Stomach (tissue), 8 donors: ENCODE measurements at regions not wholly inside any gene's neighbourhood (a gene's known extent, or its start where the extent isn't known, plus 50 kb on each side); places are given as distances from the start of the nearest gene placed in this dataset.

Source experiments
- DNase-seq, 2 donors: peaks; one replicate each; pipeline versions ENCODE4 v3.0.0 to v3.0.0-alpha.2; 2013 to 2019
- H3K27ac ChIP-seq, 5 donors: fragments of 200-600 bp in 4 of 5; sonication (generic) in 4 of 5; one replicate each; pipeline ENCODE4 v1.5.1; 2013 to 2019; ENCODE audit warnings: mild to moderate bottlenecking in 1 of 5, moderate library complexity in 1 of 5
- H3K27me3 ChIP-seq, 3 donors: fragments of 200-600 bp; sonication (generic); one replicate each; pipeline ENCODE4 v1.5.1; 2017 to 2019; ENCODE audit warnings: mixed run types in 1 of 3
- H3K36me3 ChIP-seq, 4 donors: fragments of 200-600 bp; sonication (generic); 1 replicate in 3 of 4; 2 replicates in 1 of 4; pipeline ENCODE4 v1.5.1; 2016 to 2019
- H3K4me1 ChIP-seq, 4 donors: fragments of 200-600 bp; sonication (generic); one replicate each; pipeline ENCODE4 v1.5.1; 2016 to 2019
- H3K4me3 ChIP-seq, 4 donors: fragments of 200-600 bp; sonication (generic) in 3 of 4; one replicate each; pipeline ENCODE4 v1.5.1; 2016 to 2019; ENCODE audit warnings: mild to moderate bottlenecking in 1 of 4
- H3K9me3 ChIP-seq, 4 donors: fragments of 200-600 bp; sonication (generic); one replicate each; pipeline ENCODE4 v1.5.1; 2016 to 2019
- EP300 ChIP-seq: sonication (generic); formaldehyde crosslinking; IDR thresholded peaks from one replicate; pipeline ENCODE4 v1.6.1; 2017; ENCODE audit warnings: antibody characterized with exemption
- POLR2A ChIP-seq, 4 donors: fragments of 450-650 bp; IDR thresholded peaks; one replicate each; pipeline ENCODE4 v1.6.1; 2016; ENCODE audit warnings: antibody characterized with exemption in 4 of 4, control low read depth in 2 of 4, mild to moderate bottlenecking in 1 of 4, moderate library complexity in 1 of 4
- POLR2AphosphoS5 ChIP-seq, 3 donors: sonication (generic); formaldehyde crosslinking; IDR thresholded peaks; one replicate each; pipeline ENCODE4 v1.6.1; 2016; ENCODE audit warnings: antibody characterized with exemption in 3 of 3
- WGBS, 5 donors: extraction: QIAGEN DNeasy Blood & Tissue Kit in 3 of 5; methylation state at CpG; one replicate each; pipeline versions ENCODE4 v1.1.5 to v1.1.7; 2013 to 2018; 5-methylcytosine and 5-hydroxymethylcytosine counted together
- intact Hi-C: fragments of 100-400 bp; cut with DNase I; formaldehyde crosslinking; loops from one replicate; pipeline ENCODE4 v1.15.1; 2023; ENCODE audit warnings: low total_unique reads
- TF ChIP-seq, protein P1 (sequence below), 7 experiments: fragments of 450-650 bp in 4 of 7; fragments of 200-600 bp in 3 of 7; sonication (generic) in 3 of 7; IDR thresholded peaks; one replicate each; pipeline ENCODE4 v1.5.1; 2016 to 2019; ENCODE audit warnings: antibody characterized with exemption in 7 of 7, control low read depth in 2 of 7, mild to moderate bottlenecking in 1 of 7
- donor health status: healthy with polysubstance abuse.
- donor health status: Bipolar disorder and iron deficiency.
- donor health status: healthy.

DNA sequence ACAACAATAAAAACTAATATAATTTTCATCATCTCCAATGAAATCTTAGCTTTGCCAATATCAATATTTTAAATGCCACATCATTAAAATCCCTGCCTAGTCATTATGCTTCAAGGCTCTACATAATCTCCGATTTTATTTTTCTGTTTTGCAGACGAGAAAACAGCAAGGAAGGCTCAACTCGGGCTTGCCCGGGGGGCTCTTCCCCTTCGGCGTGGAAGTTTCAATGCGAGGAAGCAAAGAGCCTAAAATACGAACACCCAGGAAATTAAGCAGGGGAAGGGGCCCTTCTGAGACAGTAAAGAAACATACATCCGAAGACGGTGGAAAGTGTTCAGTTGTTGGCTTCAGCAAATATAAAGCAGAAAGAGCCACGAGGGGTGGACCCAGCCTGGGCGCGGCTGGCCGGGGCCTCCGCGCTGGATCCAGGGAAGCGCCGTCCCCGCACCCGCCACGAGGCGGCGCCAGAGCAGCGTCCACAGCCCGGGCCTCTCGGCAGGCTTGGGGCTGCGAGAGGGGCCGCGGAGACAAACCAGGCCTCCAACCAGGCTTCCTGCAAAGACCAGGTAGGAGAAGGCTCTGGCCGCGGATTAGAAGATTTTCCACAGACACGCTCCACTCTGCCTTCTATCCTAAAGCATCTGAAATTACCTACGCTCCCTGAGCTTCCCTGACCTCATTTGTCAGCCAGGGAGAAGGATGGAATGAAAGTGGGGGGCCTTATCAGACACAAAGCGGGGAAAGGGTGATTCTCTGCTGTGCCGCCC, 77.2 kb downstream of the SERPINA3 start:
- 12 to 21% (median 19%) methylated on average over 28 to 35 of the region's 35 CpGs for WGBS, 5 donors
- TF ChIP-seq EP300, result no peak
- TF ChIP-seq, protein P1, sequence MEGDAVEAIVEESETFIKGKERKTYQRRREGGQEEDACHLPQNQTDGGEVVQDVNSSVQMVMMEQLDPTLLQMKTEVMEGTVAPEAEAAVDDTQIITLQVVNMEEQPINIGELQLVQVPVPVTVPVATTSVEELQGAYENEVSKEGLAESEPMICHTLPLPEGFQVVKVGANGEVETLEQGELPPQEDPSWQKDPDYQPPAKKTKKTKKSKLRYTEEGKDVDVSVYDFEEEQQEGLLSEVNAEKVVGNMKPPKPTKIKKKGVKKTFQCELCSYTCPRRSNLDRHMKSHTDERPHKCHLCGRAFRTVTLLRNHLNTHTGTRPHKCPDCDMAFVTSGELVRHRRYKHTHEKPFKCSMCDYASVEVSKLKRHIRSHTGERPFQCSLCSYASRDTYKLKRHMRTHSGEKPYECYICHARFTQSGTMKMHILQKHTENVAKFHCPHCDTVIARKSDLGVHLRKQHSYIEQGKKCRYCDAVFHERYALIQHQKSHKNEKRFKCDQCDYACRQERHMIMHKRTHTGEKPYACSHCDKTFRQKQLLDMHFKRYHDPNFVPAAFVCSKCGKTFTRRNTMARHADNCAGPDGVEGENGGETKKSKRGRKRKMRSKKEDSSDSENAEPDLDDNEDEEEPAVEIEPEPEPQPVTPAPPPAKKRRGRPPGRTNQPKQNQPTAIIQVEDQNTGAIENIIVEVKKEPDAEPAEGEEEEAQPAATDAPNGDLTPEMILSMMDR (IDR thresholded peaks at IDR 0.05), result peak in 5 of 7 experiments; percentile 76 to 96 (median 92)
- TF ChIP-seq POLR2A (IDR thresholded peaks at IDR 0.05), result no peak
- peaks cover 6 to 10% (median 8%) of the 10 kb centered on the region in 4 donors for H3K4me1 ChIP-seq
- H3K9me3 ChIP-seq, result no peaks in the 10 kb centered on the region
- no peak overlapping the region for H3K27ac ChIP-seq
- H3K27me3 ChIP-seq, result peaks cover 0 to 20% (median 0%) of the 10 kb centered on the region in 3 donors
- peak overlapping the region in 1 of 4 donors; percentile 26 for H3K4me3 ChIP-seq
- intact Hi-C loops, result loop anchor here (10.0 kb wide), 1 partner anchor 745 kb away; no protein-coding TSS in a partner anchor
- no peaks in the 10 kb centered on the region for H3K36me3 ChIP-seq
- DNase-seq, result peak; percentile 68 to 89

GRCh38 chr14:94686511-94687160, 74.4 kb downstream of the SERPINA3 start:
- intact Hi-C loops, result loop anchor here (10.0 kb wide), 1 partner anchor 748 kb away; no protein-coding TSS in a partner anchor
- Histone ChIP-seq H3K9me3 (no peaks in the 10 kb centered on the region), H3K4me3 (no peak overlapping the region), H3K27me3 (peaks cover 0 to 33% (median 0%) of the 10 kb centered on the region in 3 donors), H3K36me3 (no peaks in the 10 kb centered on the region), H3K27ac (no peak overlapping the region), H3K4me1 (peaks cover 6 to 10% (median 8%) of the 10 kb centered on the region in 4 donors)
- no peak for DNase-seq
- TF ChIP-seq POLR2AphosphoS5 (IDR thresholded peaks at IDR 0.05) (no peak), POLR2A (IDR thresholded peaks at IDR 0.05) (no peak), EP300 (no peak)
- TF ChIP-seq, protein P1 (IDR thresholded peaks at IDR 0.05), result no peak
- WGBS, 5 donors, result 83 to 87% (median 84%) methylated on average over 12 to 13 of the region's 13 CpGs

GRCh38 chr14:94685681-94686485, 73.7 kb downstream of the SERPINA3 start:
- peaks cover 0 to 35% (median 0%) of the 10 kb centered on the region in 3 donors for H3K27me3 ChIP-seq
- DNase-seq, result no peak
- peaks cover 6 to 10% (median 8%) of the 10 kb centered on the region in 4 donors for H3K4me1 ChIP-seq
- H3K36me3 ChIP-seq, result no peaks in the 10 kb centered on the region
- TF ChIP-seq EP300 (no peak), POLR2AphosphoS5 (IDR thresholded peaks at IDR 0.05) (no peak), POLR2A (IDR thresholded peaks at IDR 0.05) (no peak)
- TF ChIP-seq, protein P1 (IDR thresholded peaks at IDR 0.05), result no peak
- WGBS, 5 donors, result 84 to 91% (median 88%) methylated on average over 8 to 9 of the region's 9 CpGs
- H3K27ac ChIP-seq, result no peak overlapping the region
- intact Hi-C loops, result loop anchor here (10.0 kb wide), 1 partner anchor 749 kb away; no protein-coding TSS in a partner anchor
- no peak overlapping the region for H3K4me3 ChIP-seq
- H3K9me3 ChIP-seq, result no peaks in the 10 kb centered on the region

DNA sequence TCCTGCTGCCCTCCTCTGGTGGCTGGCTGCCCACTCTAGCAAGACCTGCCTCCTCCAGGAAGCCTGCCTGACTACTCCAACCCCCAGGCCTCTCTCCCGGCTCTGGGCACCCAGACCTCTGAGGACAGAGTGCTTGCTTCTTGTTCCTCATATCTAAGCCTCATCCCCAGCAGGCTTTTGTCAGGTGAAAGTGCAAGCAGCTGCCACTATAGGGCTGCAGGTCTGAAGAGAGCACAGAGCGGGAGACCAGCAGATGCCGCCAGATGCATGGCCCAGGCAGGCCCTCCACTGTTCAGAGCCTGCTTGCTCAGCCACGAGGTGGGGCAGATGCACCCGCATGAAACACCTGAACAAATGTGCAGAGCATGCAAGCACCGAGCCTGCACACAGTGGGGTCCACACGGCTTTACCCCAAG, 73.0 kb downstream of the SERPINA3 start:
- H3K9me3 ChIP-seq, result no peaks in the 10 kb centered on the region

More for the DNA sequence above, 73.0 kb downstream of the SERPINA3 start:
- DNase-seq, result no peak
- no peak for TF ChIP-seq EP300
- no peak for TF ChIP-seq POLR2AphosphoS5 (IDR thresholded peaks at IDR 0.05)
- TF ChIP-seq, protein P1 (IDR thresholded peaks at IDR 0.05), result no peak
- TF ChIP-seq POLR2A (IDR thresholded peaks at IDR 0.05), result no peak
- Histone ChIP-seq H3K4me1 (peaks cover 6 to 10% (median 8%) of the 10 kb centered on the region in 4 donors), H3K36me3 (no peaks in the 10 kb centered on the region), H3K27ac (no peak overlapping the region), H3K4me3 (no peak overlapping the region), H3K27me3 (peaks cover 0 to 39% (median 0%) of the 10 kb centered on the region in 3 donors)
- intact Hi-C loops, result loop anchor here (10.0 kb wide), 1 partner anchor 750 kb away; no protein-coding TSS in a partner anchor
- 62 to 79% (median 67%) methylated on average over 3 to 7 of the region's 7 CpGs for WGBS, 5 donors
